Lower lobe of right lung (tissue), 2 donors: ENCODE measurements at regions not wholly inside any gene's neighbourhood (a gene's known extent, or its start where the extent isn't known, plus 50 kb on each side); places are given as distances from the start of the nearest gene placed in this dataset.
"Not testable (repeated sequence)": the region's sequence is repeated elsewhere in the genome, so short reads cannot be mapped to it uniquely, and the experiment has no call there.

Experiments
- ATAC-seq, 2 donors: fragments of 200-7000 bp; cut with Tn5 transposase; one replicate each; pipeline ENCODE4 v1.9.1; 2020 to 2022; ENCODE audit warnings: mild to moderate bottlenecking in 2 of 2, moderate library complexity in 2 of 2
- DNase-seq: peaks from one replicate; pipeline ENCODE4 v3.0.0-alpha.2; 2020
- H3K27ac ChIP-seq: fragments of 200-600 bp; one replicate; pipeline ENCODE4 v1.8.0; 2022
- H3K27me3 ChIP-seq: fragments of 200-600 bp; one replicate; pipeline ENCODE4 v1.8.0; 2022; ENCODE audit warnings: low read depth
- H3K36me3 ChIP-seq: fragments of 200-600 bp; one replicate; pipeline ENCODE4 v1.8.0; 2022; ENCODE audit warnings: mild to moderate bottlenecking
- H3K4me1 ChIP-seq: fragments of 200-600 bp; one replicate; pipeline ENCODE4 v1.8.0; 2022
- H3K4me3 ChIP-seq: fragments of 200-600 bp; one replicate; pipeline ENCODE4 v1.8.0; 2022; ENCODE audit warnings: mild to moderate bottlenecking
- H3K9me3 ChIP-seq: fragments of 200-600 bp; one replicate; pipeline ENCODE4 v1.8.0; 2022
- intact Hi-C: fragments of 100-400 bp; cut with DNase I; formaldehyde crosslinking; loops from one replicate; pipeline ENCODE4 v1.11.0; 2022
- TF ChIP-seq, protein P1 (sequence below): fragments of 200-600 bp; IDR thresholded peaks from one replicate; pipeline ENCODE4 v1.8.0; 2022; ENCODE audit warnings: antibody characterized with exemption, mild to moderate bottlenecking
- donor health status: DM: no; HTN: yes; CAD: no; lungs with severe emphysema.

DNA sequence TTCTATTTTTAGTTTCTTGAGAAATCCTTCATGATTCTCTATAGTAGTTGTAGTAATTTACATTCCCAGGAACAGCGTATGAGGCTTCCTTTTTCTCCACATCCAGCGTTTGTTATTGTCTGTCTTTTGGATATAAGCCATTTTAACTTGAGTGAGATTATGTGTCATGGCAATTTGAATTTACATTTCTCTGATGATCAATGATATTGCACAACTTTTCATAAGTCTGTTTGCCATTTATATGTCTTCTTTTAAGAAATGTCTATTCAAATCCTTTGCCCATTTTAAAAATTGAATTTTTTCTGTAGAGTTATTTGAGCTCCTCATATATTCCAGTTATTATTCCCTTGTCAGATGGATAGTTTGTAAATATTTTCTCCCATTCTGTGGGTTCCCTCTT lies 285.1 kb downstream of the REEP3 start:
- TF ChIP-seq, protein P1, sequence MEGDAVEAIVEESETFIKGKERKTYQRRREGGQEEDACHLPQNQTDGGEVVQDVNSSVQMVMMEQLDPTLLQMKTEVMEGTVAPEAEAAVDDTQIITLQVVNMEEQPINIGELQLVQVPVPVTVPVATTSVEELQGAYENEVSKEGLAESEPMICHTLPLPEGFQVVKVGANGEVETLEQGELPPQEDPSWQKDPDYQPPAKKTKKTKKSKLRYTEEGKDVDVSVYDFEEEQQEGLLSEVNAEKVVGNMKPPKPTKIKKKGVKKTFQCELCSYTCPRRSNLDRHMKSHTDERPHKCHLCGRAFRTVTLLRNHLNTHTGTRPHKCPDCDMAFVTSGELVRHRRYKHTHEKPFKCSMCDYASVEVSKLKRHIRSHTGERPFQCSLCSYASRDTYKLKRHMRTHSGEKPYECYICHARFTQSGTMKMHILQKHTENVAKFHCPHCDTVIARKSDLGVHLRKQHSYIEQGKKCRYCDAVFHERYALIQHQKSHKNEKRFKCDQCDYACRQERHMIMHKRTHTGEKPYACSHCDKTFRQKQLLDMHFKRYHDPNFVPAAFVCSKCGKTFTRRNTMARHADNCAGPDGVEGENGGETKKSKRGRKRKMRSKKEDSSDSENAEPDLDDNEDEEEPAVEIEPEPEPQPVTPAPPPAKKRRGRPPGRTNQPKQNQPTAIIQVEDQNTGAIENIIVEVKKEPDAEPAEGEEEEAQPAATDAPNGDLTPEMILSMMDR, result no peak
- Histone ChIP-seq H3K9me3 (peaks cover 6% of the 10 kb centered on the region), H3K27me3 (no peaks in the 10 kb centered on the region), H3K36me3 (no peaks in the 10 kb centered on the region), H3K27ac (no peak overlapping the region), H3K4me3 (no peak overlapping the region), H3K4me1 (no peaks in the 10 kb centered on the region)
- intact Hi-C loops, result no loop called here
- no peak for DNase-seq
- no peak for ATAC-seq

DNA sequence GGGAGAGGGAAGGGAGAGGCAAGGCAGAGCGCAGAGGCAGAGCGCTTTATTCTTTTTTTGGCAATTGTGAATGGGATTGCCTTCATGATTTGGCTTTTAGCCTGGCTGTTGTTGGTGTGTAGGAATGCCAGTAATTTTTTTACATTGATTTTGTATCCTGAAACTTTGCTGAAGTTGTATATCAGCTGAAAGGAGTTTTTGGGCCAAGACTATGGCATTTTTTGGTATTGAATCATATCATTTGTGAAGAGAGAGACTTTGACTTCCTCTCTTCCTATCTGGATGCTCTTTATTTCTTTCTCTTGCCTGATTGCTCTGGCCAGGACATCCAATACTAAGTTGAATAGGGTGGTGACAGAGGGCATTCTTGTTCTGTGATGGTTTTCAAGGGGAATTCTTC lies 291.3 kb downstream of the REEP3 start:
- H3K27ac ChIP-seq, result no peak overlapping the region
- TF ChIP-seq, protein P1, result no peak
- H3K4me1 ChIP-seq, result no peaks in the 10 kb centered on the region
- ATAC-seq, result no peak
- no peak overlapping the region for H3K4me3 ChIP-seq
- H3K9me3 ChIP-seq, result no peaks in the 10 kb centered on the region
- no peaks in the 10 kb centered on the region for H3K36me3 ChIP-seq
- intact Hi-C loops, result no loop called here
- no peak for DNase-seq
- H3K27me3 ChIP-seq, result no peaks in the 10 kb centered on the region

DNA sequence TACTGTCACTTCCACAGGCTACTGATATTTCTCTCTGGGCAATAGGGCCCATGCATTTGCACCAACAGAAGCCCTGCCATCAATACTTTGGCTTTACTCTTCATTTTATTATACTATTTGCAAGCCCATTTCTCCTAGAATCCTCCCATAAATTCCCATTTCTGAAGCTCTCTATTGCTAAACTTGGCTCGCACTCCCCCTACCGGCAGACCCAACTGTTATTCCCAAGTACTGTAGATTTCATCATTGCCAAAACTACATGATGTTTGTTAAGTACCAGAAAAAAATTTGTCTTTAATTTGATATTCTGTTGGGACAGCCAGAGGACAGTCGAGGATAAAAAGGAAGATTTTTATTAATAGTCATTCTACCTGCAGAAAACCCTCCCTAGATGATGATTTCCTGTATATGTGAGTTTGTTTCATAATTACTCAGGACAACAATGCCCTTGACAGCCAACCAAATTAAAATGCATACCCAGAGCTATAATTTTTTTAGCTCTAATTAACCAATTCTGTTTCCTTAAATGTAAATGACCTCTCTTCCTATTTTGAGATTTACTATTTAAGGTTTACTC lies 298.6 kb downstream of the REEP3 start:
- Histone ChIP-seq H3K36me3 (no peaks in the 10 kb centered on the region), H3K9me3 (no peaks in the 10 kb centered on the region), H3K27me3 (no peaks in the 10 kb centered on the region), H3K4me3 (no peak overlapping the region), H3K27ac (no peak overlapping the region), H3K4me1 (no peaks in the 10 kb centered on the region)
- ATAC-seq, result peak in 1 of 2 donors; percentile 62
- intact Hi-C loops, result no loop called here
- TF ChIP-seq, protein P1, result peak; percentile 73
- DNase-seq, result peak; percentile 65

DNA sequence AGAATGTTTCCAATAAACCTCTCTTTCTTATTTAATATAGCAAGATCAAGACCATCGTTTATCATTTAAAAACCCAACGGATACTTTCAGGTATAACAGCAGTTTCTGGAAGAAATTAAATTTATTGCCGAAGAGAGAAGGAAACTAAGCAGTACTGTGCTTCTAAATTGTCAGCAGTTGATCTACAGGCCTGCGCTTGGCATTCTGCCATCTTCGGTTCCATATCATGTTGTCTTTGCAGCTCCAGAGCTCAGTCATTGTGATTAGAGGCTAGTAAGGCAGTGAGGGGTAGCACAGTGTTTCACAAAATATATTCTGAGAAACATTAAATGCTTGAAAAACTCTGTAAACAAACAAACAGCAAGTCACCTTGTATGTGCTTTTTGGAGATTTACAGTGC lies 301.3 kb downstream of the REEP3 start:
- ATAC-seq, result no peak
- TF ChIP-seq, protein P1, result no peak
- H3K4me1 ChIP-seq, result no peaks in the 10 kb centered on the region
- no peaks in the 10 kb centered on the region for H3K9me3 ChIP-seq
- no peak for DNase-seq
- no peak overlapping the region for H3K27ac ChIP-seq
- intact Hi-C loops, result no loop called here
- H3K27me3 ChIP-seq, result no peaks in the 10 kb centered on the region
- no peaks in the 10 kb centered on the region for H3K36me3 ChIP-seq
- H3K4me3 ChIP-seq, result no peak overlapping the region

DNA sequence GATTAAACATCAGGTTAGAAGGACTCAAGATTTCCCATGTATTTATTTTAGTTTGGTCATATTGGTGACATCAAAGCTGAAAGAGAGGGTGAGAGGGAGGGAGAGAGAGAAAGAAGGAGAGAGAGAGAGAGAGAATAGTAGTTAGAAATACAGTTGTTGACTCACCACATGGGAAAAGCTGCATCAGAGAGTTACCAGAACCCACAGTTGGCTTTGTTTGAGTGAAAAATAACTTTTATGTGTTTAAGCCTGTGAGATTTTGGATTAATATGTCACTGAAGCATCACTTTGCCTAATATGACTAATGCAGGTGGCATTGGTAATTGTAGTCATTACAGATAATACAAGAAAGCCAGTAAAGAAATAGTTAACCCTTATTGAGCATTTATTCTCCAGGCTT lies 303.9 kb downstream of the REEP3 start:
- Histone ChIP-seq H3K27me3 (no peaks in the 10 kb centered on the region), H3K4me1 (no peaks in the 10 kb centered on the region), H3K9me3 (no peaks in the 10 kb centered on the region), H3K27ac (no peak overlapping the region), H3K36me3 (no peaks in the 10 kb centered on the region), H3K4me3 (no peak overlapping the region)
- no peak for ATAC-seq
- TF ChIP-seq, protein P1, result no peak
- intact Hi-C loops, result no loop called here
- DNase-seq, result no peak

DNA sequence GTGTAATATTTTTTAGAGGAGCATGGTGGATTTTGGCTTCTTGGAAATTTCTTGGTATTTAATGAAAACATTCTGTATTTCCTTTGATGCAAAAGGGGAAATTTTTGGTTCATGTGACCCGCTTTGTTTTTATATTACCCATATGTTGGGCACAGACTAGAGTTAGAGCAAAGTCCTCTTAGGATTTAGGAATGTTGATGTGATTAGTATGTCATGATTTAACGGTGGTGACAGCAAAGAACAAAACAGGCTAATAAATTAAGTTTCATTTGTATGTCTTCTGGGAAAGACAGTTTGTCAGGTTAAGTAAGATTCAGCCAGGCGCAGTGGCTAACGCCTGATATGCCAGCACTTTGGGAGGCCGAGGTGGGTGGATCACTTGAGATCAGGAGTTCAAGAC lies 304.6 kb downstream of the REEP3 start:
- no peak for DNase-seq
- no peak overlapping the region for H3K27ac ChIP-seq
- H3K9me3 ChIP-seq, result no peaks in the 10 kb centered on the region
- H3K36me3 ChIP-seq, result no peaks in the 10 kb centered on the region
- ATAC-seq, result no peak
- no peaks in the 10 kb centered on the region for H3K4me1 ChIP-seq
- intact Hi-C loops, result no loop called here
- TF ChIP-seq, protein P1, result no peak
- H3K27me3 ChIP-seq, result no peaks in the 10 kb centered on the region
- no peak overlapping the region for H3K4me3 ChIP-seq

DNA sequence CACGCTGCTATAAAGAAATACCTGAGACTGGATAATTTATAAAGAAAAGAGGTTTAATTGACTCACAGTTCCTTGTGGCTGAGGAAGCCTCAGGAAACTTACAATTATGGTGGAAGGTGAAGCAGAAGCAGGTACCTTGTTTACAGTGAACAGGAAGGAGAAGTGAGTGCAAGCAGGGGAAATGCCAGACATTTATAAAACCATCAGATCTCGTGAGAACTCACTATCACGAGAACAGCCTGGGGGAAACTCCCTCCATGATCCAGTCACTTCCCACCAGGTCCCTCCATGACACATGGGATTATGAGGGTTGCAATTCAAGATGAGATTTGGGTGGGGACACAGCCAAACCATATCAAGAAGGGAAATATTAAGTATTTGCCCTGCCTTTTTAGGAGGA lies 305.8 kb downstream of the REEP3 start:
- DNase-seq, ATAC-seq, H3K4me3 ChIP-seq, H3K4me1 ChIP-seq, H3K36me3 ChIP-seq, H3K9me3 ChIP-seq, H3K27ac ChIP-seq, intact Hi-C loops, H3K27me3 ChIP-seq: not testable (repeated sequence)
